ENCODE measurements at regions not wholly inside any gene's neighbourhood (a gene's known extent, or its start where the extent isn't known, plus 50 kb on each side); places are given as distances from the start of the nearest gene placed in this dataset.

DNA sequence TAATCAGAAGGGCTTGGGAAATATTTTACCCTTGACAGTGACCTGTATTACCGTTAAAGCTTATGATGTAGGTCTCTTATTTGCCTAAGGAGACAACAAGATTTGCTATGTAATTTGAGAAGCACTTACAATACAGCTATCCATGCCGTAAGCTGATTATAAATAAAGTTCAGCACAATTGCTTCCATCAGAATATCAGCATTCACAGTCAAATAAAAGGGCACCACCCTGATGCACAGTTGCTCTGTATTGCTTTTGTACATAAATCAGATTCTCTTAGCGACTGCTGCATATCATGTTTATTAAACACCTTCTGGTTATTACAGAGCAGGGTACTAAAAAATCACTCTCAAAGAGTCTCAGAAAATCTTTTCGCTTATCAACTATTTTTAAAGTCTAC lies 67.3 kb upstream of the VRK1 start:
- no peak for DNase-seq

GRCh38 chr14:96730386-96730785 lies 66.8 kb upstream of the VRK1 start:
- DNase-seq = no peak

DNA sequence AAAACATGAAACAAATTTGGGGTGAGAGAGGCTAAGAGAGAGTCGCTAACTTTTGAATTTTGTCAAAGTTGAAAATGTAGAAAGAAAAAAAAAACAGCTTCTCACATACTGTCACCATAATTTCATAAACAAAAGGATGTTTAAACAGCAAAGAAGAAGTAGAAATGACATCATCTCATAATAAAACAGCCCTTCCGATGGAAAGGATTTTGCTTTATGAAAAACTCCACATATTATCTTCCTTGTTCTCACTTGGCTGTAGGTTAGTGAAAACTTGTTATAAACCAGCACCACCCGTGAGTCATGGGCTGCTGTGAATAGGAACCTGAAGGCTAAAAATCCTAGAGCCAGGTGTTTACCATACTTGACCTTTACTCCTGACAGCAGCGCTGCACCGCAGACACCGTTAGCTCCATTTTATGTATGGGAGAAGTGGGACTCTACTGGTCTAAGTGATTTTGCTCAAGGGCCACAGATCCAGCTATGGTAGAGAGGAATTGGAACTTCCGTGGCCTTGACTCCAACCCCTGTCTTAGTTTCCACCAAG lies 63.0 kb upstream of the VRK1 start:
- DNase-seq = no peak

DNA sequence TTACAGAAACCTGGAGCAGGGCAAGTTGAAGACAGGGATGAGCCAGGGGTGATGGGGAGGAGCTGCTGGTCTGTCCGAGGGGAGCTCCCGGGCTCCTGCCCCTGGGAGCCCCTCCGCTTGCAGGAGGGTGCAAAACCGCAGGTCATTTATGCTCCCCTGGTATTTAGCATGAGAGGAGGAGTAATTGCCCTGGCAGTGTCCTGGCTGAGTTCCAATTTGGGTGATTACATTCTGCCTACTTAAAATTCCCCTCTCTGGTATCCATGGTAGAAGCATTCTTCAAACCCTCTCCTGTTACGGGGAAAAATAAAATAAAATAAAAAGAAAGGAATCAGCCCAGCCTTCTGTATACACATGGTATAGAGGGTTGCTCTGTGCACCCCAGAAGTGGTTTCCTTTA lies 61.7 kb upstream of the VRK1 start:
- no peak for DNase-seq

DNA sequence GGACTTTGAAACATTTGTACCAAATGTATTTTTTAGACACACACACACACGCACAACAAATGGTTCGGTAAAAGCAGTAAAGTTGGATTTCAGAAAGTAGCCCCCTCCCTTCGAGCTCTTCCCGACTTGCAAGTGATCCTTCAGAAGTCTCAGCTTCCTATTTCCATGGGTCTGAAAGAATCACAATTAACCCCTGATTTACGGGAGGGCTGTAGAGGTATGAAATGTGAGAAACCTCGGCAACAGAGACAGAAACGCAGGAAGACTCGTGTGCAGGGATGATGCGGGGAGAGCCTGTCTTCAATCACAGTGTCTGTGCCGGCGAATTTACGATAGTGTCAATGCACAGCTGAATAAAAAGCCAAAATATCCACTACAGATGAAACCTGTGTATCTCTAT lies 60.7 kb upstream of the VRK1 start:
- DNase-seq = no peak

GRCh38 chr14:96737881-96738280 lies 59.3 kb upstream of the VRK1 start:
- no peak for DNase-seq

- DNase-seq = no peak
Observed at GRCh38 chr14:96739200-96739910, 57.8 kb upstream of the VRK1 start.

- peak; percentile 75 for DNase-seq
Observed at GRCh38 chr14:96741151-96741977, 55.8 kb upstream of the VRK1 start.

DNA sequence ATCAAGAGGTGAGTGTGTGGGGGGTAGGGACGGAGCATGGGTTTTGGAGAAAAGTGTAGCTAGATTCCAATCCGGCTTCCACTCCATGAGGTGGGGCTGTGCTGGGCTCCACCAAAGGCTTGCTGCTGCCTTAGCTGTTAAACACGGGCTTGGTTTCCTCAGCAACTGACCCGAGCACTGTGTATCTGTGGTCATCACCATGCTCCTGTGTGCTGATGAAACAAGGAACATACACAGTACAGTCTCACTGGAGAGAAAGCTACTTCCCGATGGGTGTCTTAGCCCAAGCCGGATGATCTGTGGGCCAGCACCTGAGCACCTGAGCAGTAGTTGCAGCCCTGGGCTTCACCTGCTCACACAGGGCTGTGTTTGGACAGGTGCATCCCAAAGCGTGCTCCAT lies 52.9 kb upstream of the VRK1 start:
- DNase-seq = no peak

DNA sequence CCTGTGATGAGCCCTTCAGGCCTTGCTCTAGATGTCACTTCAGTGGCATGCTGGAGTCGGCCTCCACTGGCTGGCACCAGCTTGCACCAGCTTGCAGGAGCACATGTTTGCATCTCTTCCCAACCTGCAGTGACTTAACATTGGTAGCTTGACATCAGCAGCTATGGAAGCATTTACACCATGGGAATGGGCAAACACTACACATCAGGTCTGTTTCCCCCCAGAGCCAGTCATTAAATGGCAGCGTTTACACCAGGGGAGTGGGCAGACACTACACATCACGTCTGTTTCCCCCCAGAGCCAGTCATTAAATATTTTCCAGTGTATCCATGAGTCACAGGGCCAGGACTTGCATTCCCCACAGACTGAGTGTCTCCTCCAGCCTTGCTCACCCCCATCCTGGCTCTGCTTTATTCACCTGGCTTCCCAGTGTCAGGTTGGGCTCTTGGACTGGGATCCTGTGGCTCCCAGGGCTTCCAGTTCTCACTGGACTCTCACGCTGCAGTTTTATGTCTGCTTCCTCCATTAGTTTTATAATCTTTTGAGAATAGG lies 51.6 kb upstream of the VRK1 start:
- DNase-seq = no peak

DNA sequence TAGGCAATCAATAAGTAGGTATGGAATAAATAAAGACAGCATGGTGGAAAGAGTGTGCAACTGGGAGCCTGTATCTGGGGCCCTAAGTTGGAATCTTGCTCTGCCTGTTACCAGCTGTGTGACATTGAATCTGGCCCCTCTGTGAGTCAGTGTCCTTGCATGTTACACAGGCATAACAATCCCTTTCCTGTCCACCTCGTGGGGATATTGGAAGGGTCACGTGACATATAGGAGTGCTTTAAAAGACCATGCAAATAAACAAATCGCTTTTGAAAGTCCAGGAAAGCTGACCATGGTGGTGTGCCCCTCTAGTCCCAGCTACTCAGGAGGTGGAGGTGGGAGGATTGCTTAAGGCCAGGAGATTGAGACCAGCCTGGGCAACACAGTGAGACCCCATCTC lies 51.1 kb upstream of the VRK1 start:
- DNase-seq = no peak

DNA sequence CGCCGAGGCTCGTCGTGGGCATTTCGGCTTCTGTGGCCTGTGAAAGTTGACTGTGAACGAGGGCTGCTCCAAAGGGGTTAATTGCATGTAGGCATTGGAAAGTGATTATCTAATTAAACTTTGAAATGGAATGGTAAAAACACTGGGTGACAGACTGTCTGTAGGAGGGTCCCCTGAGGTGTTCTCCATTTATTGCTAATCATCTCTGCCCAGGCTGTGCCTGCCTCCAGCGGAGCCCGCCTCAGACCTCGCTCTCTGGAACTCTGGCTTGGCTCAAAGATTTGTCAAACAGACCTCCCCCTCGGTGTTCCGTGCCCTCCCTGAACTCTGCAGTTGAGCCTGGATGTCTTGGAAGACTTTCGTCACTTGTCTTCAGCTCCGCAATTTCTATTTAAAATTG lies 50.2 kb upstream of the VRK1 start:
- no peak for DNase-seq
